Panc1 (cell line): ENCODE measurements at regions not wholly inside any gene's neighbourhood (a gene's known extent, or its start where the extent isn't known, plus 50 kb on each side); places are given as distances from the start of the nearest gene placed in this dataset.

ENCODE experiments used
- ATAC-seq: fragments of 200-7000 bp; cut with Tn5 transposase; 2 replicates; pipeline ENCODE4 v1.9.1; 2020; ENCODE audit warnings: mild to moderate bottlenecking, moderate library complexity
- BruUV-seq: library from RNA; stranded (reverse); fragments of 400-500 nt; replicated peaks from 2 replicates; lab custom pipeline; 2021; lab: Mats Ljungman, UMichigan
- CTCF ChIA-PET: fragments of 300-600 bp; sonication (Branson Sonifier 250); formaldehyde crosslinking; loops from one replicate; lab custom pipeline; 2022; ENCODE audit warnings: antibody characterized with exemption; lab: Charles Lee
- POLR2A ChIA-PET: fragments of 300-600 bp; sonication (Branson Sonifier 250); formaldehyde crosslinking; loops from one replicate; lab custom pipeline; 2022; ENCODE audit warnings: antibody characterized with exemption; lab: Charles Lee
- DNase-seq: peaks from one replicate; pipeline ENCODE4 v3.0.0-alpha.2; 2010; ENCODE audit warnings: low read depth, low spot score
- H3K27ac ChIP-seq: 2 replicates; pipeline ENCODE4 v1.5.1; 2011; ENCODE audit warnings: mild to moderate bottlenecking, low read length, inconsistent platforms
- H3K27me3 ChIP-seq: fragments of 200-500 bp; sonication (Bioruptor generic); 2 replicates; pipeline ENCODE4 v1.6.0; 2014; ENCODE audit warnings: low read length, inconsistent platforms; ENCODE audit not compliant: control insufficient read depth, insufficient read depth
- H3K36me3 ChIP-seq: fragments of 200-500 bp; sonication (Bioruptor generic); 2 replicates; pipeline ENCODE4 v1.5.1; 2014; ENCODE audit warnings: inconsistent platforms, mild to moderate bottlenecking, low read length, moderate library complexity; ENCODE audit not compliant: control insufficient read depth, insufficient read depth
- H3K4me1 ChIP-seq: 2 replicates; pipeline ENCODE4 v1.5.1; 2011; ENCODE audit warnings: inconsistent platforms, mild to moderate bottlenecking, low read length, moderate library complexity; ENCODE audit not compliant: control insufficient read depth, insufficient read depth
- H3K4me3 ChIP-seq, 2 experiments: 2 replicates each; pipeline ENCODE4 v1.5.1; 2011 to 2012; ENCODE audit warnings: low read depth in 2 of 2, low read length in 2 of 2, mild to moderate bottlenecking in 2 of 2, inconsistent platforms in 1 of 2, moderate library complexity in 1 of 2
- H3K9me3 ChIP-seq: fragments of 200-500 bp; sonication (Bioruptor generic); 2 replicates; pipeline ENCODE4 v1.5.1; 2014; ENCODE audit warnings: low read depth, mild to moderate bottlenecking, inconsistent platforms, low read length, moderate library complexity; ENCODE audit not compliant: control insufficient read depth, insufficient read depth
- POLR2AphosphoS5 ChIP-seq: IDR thresholded peaks from 2 replicates; pipeline ENCODE4 v1.6.1; 2012; ENCODE audit warnings: mild to moderate bottlenecking, low read depth, low read length, moderate library complexity
- SIN3A ChIP-seq: IDR thresholded peaks from 2 replicates; pipeline ENCODE4 v1.6.1; 2012; ENCODE audit warnings: low read depth, mild to moderate bottlenecking, low read length, moderate library complexity, borderline replicate concordance; ENCODE audit not compliant: insufficient read depth
- TCF7L2 ChIP-seq: IDR thresholded peaks from 2 replicates; pipeline ENCODE4 v1.6.1; 2011; ENCODE audit warnings: mild to moderate bottlenecking, low read depth, low read length, inconsistent platforms
- in situ Hi-C: cut with HindIII; loops from 2 replicates; pipeline ENCODE4 v1.10.0; 2016; ENCODE audit warnings: low sequenced_read_pairs, low pct_unique_long_range_greater_than_20kb
- intact Hi-C: fragments of 100-400 bp; cut with micrococcal nuclease; formaldehyde crosslinking; loops from one replicate; pipeline ENCODE4 v1.10.0; 2022; ENCODE audit not compliant: unreplicated experiment
- TF ChIP-seq, protein P1 (sequence below), 2 experiments: IDR thresholded peaks; 2 replicates each; pipeline ENCODE4 v1.6.1; 2011 to 2012; ENCODE audit warnings: low read depth in 2 of 2, control low read depth in 1 of 2, low read length in 1 of 2, mild to moderate bottlenecking in 1 of 2, moderate library complexity in 1 of 2; ENCODE audit not compliant: insufficient read depth in 1 of 2
- TF ChIP-seq, protein P2 (sequence below): fragments of 450-650 bp; IDR thresholded peaks from 2 replicates; pipeline ENCODE4 v1.5.1; 2017; ENCODE audit warnings: mild to moderate bottlenecking

DNA sequence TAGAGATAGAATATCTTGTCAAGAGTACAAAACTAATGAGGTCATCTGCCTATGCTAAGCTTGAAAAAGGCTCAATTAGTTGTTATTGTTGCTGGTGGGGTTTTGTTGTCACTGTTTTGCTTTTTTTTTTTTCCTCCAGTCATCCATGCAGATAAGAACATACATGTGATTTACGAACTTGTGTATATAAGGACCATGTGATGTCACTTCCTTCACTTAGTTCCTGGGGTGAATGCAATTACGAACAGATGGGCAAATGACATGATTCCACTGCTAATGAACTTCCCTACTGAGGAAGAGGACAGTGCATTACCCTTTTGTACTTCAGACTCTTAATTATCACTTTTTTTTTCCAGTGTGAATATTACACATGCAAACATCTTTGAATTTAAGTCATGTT is 1175.3 kb upstream of the GJE1 start:
- H3K4me1 ChIP-seq, result no peaks in the 10 kb centered on the region
- BruUV-seq, result no TSS peak
- no peak overlapping the region for H3K4me3 ChIP-seq
- TF ChIP-seq SIN3A (no peak), TCF7L2 (no peak), POLR2AphosphoS5 (no peak)
- TF ChIP-seq, protein P1, sequence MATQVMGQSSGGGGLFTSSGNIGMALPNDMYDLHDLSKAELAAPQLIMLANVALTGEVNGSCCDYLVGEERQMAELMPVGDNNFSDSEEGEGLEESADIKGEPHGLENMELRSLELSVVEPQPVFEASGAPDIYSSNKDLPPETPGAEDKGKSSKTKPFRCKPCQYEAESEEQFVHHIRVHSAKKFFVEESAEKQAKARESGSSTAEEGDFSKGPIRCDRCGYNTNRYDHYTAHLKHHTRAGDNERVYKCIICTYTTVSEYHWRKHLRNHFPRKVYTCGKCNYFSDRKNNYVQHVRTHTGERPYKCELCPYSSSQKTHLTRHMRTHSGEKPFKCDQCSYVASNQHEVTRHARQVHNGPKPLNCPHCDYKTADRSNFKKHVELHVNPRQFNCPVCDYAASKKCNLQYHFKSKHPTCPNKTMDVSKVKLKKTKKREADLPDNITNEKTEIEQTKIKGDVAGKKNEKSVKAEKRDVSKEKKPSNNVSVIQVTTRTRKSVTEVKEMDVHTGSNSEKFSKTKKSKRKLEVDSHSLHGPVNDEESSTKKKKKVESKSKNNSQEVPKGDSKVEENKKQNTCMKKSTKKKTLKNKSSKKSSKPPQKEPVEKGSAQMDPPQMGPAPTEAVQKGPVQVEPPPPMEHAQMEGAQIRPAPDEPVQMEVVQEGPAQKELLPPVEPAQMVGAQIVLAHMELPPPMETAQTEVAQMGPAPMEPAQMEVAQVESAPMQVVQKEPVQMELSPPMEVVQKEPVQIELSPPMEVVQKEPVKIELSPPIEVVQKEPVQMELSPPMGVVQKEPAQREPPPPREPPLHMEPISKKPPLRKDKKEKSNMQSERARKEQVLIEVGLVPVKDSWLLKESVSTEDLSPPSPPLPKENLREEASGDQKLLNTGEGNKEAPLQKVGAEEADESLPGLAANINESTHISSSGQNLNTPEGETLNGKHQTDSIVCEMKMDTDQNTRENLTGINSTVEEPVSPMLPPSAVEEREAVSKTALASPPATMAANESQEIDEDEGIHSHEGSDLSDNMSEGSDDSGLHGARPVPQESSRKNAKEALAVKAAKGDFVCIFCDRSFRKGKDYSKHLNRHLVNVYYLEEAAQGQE (IDR thresholded peaks at IDR 0.05; ENCODE audit: insufficient read depth in 1 of 2, low read depth in 2 of 2, low read length in 1 of 2), result no peak
- TF ChIP-seq, protein P2, sequence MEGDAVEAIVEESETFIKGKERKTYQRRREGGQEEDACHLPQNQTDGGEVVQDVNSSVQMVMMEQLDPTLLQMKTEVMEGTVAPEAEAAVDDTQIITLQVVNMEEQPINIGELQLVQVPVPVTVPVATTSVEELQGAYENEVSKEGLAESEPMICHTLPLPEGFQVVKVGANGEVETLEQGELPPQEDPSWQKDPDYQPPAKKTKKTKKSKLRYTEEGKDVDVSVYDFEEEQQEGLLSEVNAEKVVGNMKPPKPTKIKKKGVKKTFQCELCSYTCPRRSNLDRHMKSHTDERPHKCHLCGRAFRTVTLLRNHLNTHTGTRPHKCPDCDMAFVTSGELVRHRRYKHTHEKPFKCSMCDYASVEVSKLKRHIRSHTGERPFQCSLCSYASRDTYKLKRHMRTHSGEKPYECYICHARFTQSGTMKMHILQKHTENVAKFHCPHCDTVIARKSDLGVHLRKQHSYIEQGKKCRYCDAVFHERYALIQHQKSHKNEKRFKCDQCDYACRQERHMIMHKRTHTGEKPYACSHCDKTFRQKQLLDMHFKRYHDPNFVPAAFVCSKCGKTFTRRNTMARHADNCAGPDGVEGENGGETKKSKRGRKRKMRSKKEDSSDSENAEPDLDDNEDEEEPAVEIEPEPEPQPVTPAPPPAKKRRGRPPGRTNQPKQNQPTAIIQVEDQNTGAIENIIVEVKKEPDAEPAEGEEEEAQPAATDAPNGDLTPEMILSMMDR, result no peak
- DNase-seq (no peak), ATAC-seq (no peak)
- H3K27me3 ChIP-seq, result no peaks in the 10 kb centered on the region
- no peaks in the 10 kb centered on the region for H3K9me3 ChIP-seq
- no peak overlapping the region for H3K27ac ChIP-seq
- intact Hi-C loops, result no loop called here
- no peaks in the 10 kb centered on the region for H3K36me3 ChIP-seq
- CTCF ChIA-PET, result no interaction called here
- in situ Hi-C loops, result no loop called here
- POLR2A ChIA-PET, result interaction anchor here (0.7 kb wide), 1 partner anchor 14 kb away, joined by 4 read pairs; no protein-coding TSS in a partner anchor

DNA sequence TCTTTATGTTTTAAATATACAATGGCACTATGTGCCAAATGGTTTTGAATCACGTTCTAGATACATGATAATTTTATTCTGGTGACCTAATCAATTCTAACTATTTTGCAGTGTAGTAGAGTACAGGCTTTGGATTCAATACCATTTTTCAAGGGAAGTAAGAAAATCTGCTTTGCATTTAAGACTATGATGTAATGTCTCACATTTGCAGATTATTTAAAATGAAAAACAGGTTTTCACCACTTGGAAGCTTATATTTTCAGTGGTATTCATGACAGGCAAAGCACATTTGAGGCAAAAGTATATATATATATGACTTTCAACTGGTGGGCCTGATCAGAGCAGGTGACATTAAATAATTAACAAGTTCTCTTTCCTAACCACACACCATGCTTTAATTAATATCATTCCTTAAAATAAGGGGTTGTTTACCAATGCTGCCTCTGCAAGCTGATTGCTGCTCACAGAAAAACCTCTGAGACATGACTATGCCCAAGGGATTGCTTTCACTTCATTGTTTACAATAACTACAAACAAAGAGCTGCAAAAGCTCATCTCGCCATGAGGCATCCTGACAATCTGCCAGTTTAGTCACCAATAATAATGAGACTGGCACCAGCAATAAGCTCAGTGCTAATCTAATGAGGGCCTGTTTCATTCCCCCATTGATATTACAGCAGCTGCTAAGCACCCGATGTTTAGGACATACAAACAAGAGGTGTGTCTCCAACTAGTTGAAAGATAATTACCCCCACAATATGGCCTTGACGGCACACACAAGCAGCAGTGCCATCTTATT is 1176.0 kb upstream of the GJE1 start:
- Histone ChIP-seq H3K4me3 (no peak overlapping the region), H3K4me1 (no peaks in the 10 kb centered on the region), H3K36me3 (no peaks in the 10 kb centered on the region), H3K27ac (no peak overlapping the region), H3K27me3 (no peaks in the 10 kb centered on the region), H3K9me3 (no peaks in the 10 kb centered on the region)
- TF ChIP-seq, protein P2, result no peak
- TF ChIP-seq POLR2AphosphoS5 (no peak), TCF7L2 (no peak), SIN3A (no peak)
- TF ChIP-seq, protein P1 (IDR thresholded peaks at IDR 0.05; ENCODE audit: insufficient read depth in 1 of 2, low read depth in 2 of 2, low read length in 1 of 2), result no peak
- POLR2A ChIA-PET, result interaction anchor here (0.7 kb wide), 1 partner anchor 13 kb away, joined by 4 read pairs; no protein-coding TSS in a partner anchor
- BruUV-seq, result no TSS peak
- intact Hi-C loops (no loop called here), in situ Hi-C loops (no loop called here)
- ATAC-seq (no peak), DNase-seq (no peak)
- CTCF ChIA-PET, result no interaction called here
